Spleen (tissue), 11 donors: ENCODE measurements at regions not wholly inside any gene's neighbourhood (a gene's known extent, or its start where the extent isn't known, plus 50 kb on each side); places are given as distances from the start of the nearest gene placed in this dataset.

Experiments used
- DNase-seq: peaks from one replicate; pipeline ENCODE4 v3.0.0-alpha.2; 2020
- H3K27ac ChIP-seq, 8 donors: fragments of 200-600 bp; sonication (generic) in 7 of 8; 1 replicate in 4 of 8; 2 replicates in 4 of 8; pipeline versions ENCODE4 v1.5.0 to v1.8.0; 2016 to 2021; ENCODE audit warnings: inconsistent platforms in 4 of 8, mild to moderate bottlenecking in 4 of 8, moderate library complexity in 1 of 8
- H3K27me3 ChIP-seq, 7 donors: fragments of 200-600 bp; sonication (generic) in 6 of 7; replicated peaks in 1 of 7; 1 replicate in 4 of 7; 2 replicates in 3 of 7; pipeline versions ENCODE4 v1.5.0 to v1.8.0; 2016 to 2021; ENCODE audit warnings: inconsistent platforms in 3 of 7, mild to moderate bottlenecking in 1 of 7
- H3K36me3 ChIP-seq, 6 donors: fragments of 200-600 bp; sonication (generic) in 5 of 6; 1 replicate in 4 of 6; 2 replicates in 2 of 6; pipeline versions ENCODE4 v1.5.0 to v1.8.0; 2016 to 2021; ENCODE audit warnings: inconsistent platforms in 2 of 6
- H3K4me1 ChIP-seq, 6 donors: fragments of 200-600 bp; sonication (generic) in 5 of 6; 1 replicate in 3 of 6; 2 replicates in 3 of 6; pipeline versions ENCODE4 v1.5.0 to v1.8.0; 2016 to 2021; ENCODE audit warnings: inconsistent platforms in 3 of 6
- H3K4me3 ChIP-seq, 8 donors: fragments of 200-600 bp; sonication (generic) in 7 of 8; 1 replicate in 4 of 8; 2 replicates in 4 of 8; pipeline versions ENCODE4 v1.5.0 to v1.8.0; 2016 to 2021; ENCODE audit warnings: inconsistent platforms in 4 of 8, mild to moderate bottlenecking in 4 of 8, moderate library complexity in 2 of 8
- H3K9me3 ChIP-seq, 8 donors: fragments of 200-600 bp; sonication (generic) in 7 of 8; 1 replicate in 4 of 8; 2 replicates in 4 of 8; pipeline versions ENCODE4 v1.5.0 to v1.8.0; 2016 to 2021; ENCODE audit warnings: inconsistent platforms in 4 of 8
- CTCF ChIP-seq, 11 experiments: fragments of 200-600 bp in 7 of 11; fragments of 450-650 bp in 4 of 11; sonication (generic) in 4 of 11; IDR thresholded peaks in 8 of 11; conservative IDR thresholded peaks in 3 of 11; 1 replicate in 7 of 11; 2 replicates in 4 of 11; pipeline versions ENCODE4 v1.4.0 to v1.8.0; 2016 to 2021; ENCODE audit warnings: antibody characterized with exemption in 11 of 11, inconsistent platforms in 4 of 11, mild to moderate bottlenecking in 1 of 11
- POLR2A ChIP-seq, 3 donors: fragments of 450-650 bp; IDR thresholded peaks; one replicate each; pipeline ENCODE4 v1.5.1; 2017; ENCODE audit warnings: antibody characterized with exemption in 3 of 3, mild to moderate bottlenecking in 1 of 3
- POLR2AphosphoS5 ChIP-seq, 3 donors: sonication (generic); formaldehyde crosslinking; IDR thresholded peaks; one replicate each; pipeline ENCODE4 v1.5.1; 2017; ENCODE audit warnings: antibody characterized with exemption in 3 of 3
- WGBS, 5 donors: extraction: QIAGEN DNeasy Blood & Tissue Kit in 3 of 5; methylation state at CpG; one replicate each; pipeline versions ENCODE4 v1.1.5 to v1.1.7; 2013 to 2018; 5-methylcytosine and 5-hydroxymethylcytosine counted together
- intact Hi-C: fragments of 100-400 bp; cut with DNase I; formaldehyde crosslinking; loops from one replicate; pipeline ENCODE4 v1.15.0; 2023; ENCODE audit warnings: low total_unique reads
- donor health status: healthy with polysubstance abuse.
- donor health status: DM: no; HTN: no; CAD: no; lungs with moderate emphysema.
- donor health status: DM: no; HTN: no; CAD: no.
- donor health status: Bipolar disorder and iron deficiency.
- donor health status: healthy.
- donor health status: DM: no; HTN: no; CAD: no.
- donor health status: DM: yes; HTN: yes; CAD: no.

GRCh38 chr11:42172441-42172840 lies 713.0 kb upstream of the LRRC4C start:
- H3K27ac ChIP-seq, result no peak overlapping the region
- peaks cover 0 to 16% (median 0%) of the 10 kb centered on the region in 8 donors for H3K9me3 ChIP-seq
- no peaks in the 10 kb centered on the region for H3K4me1 ChIP-seq
- DNase-seq, result no peak
- intact Hi-C loops, result no loop called here
- 75 to 93% (median 80%) methylated on average over 3 of the region's 3 CpGs for WGBS, 5 donors
- TF ChIP-seq POLR2AphosphoS5 (IDR thresholded peaks at IDR 0.05) (no peak), CTCF (IDR thresholded peaks at IDR 0.05 in 8 of 11, conservative IDR thresholded peaks at IDR 0.05 in 3 of 11) (no peak), POLR2A (IDR thresholded peaks at IDR 0.05) (no peak)
- H3K36me3 ChIP-seq, result no peaks in the 10 kb centered on the region
- no peaks in the 10 kb centered on the region for H3K27me3 ChIP-seq
- H3K4me3 ChIP-seq, result no peak overlapping the region

- intact Hi-C loops, result no loop called here
- TF ChIP-seq POLR2AphosphoS5 (IDR thresholded peaks at IDR 0.05) (no peak), POLR2A (IDR thresholded peaks at IDR 0.05) (no peak), CTCF (IDR thresholded peaks at IDR 0.05 in 8 of 11, conservative IDR thresholded peaks at IDR 0.05 in 3 of 11) (no peak)
These were observed 715.8 kb upstream of the LRRC4C start for GRCh38 chr11:42175203-42175602.

GRCh38 chr11:42179216-42179615 lies 719.8 kb upstream of the LRRC4C start:
- 51 to 85% (median 63%) methylated on average over 2 of the region's 2 CpGs for WGBS, 5 donors
- Histone ChIP-seq H3K4me1 (no peaks in the 10 kb centered on the region), H3K4me3 (no peak overlapping the region), H3K27ac (no peak overlapping the region), H3K27me3 (no peaks in the 10 kb centered on the region), H3K9me3 (peaks cover 0 to 9% (median 0%) of the 10 kb centered on the region in 8 donors), H3K36me3 (no peaks in the 10 kb centered on the region)
- DNase-seq, result no peak
- intact Hi-C loops, result no loop called here
- TF ChIP-seq POLR2AphosphoS5 (IDR thresholded peaks at IDR 0.05), result no peak
- no peak for TF ChIP-seq CTCF (IDR thresholded peaks at IDR 0.05 in 8 of 11, conservative IDR thresholded peaks at IDR 0.05 in 3 of 11)
- no peak for TF ChIP-seq POLR2A (IDR thresholded peaks at IDR 0.05)

More at GRCh38 chr11:42175203-42175602, 715.8 kb upstream of the LRRC4C start:
- WGBS, 5 donors, result 42 to 74% (median 67%) methylated on average over 1 of the region's 1 CpG
- no peak for DNase-seq
- H3K36me3 ChIP-seq, result no peaks in the 10 kb centered on the region
- no peaks in the 10 kb centered on the region for H3K4me1 ChIP-seq
- H3K4me3 ChIP-seq, result no peak overlapping the region
- no peak overlapping the region for H3K27ac ChIP-seq
- no peaks in the 10 kb centered on the region for H3K27me3 ChIP-seq
- peaks cover 0 to 9% (median 0%) of the 10 kb centered on the region in 8 donors for H3K9me3 ChIP-seq

GRCh38 chr11:42195289-42196013 lies 736.0 kb upstream of the LRRC4C start:
- H3K4me1 ChIP-seq, result no peaks in the 10 kb centered on the region
- no peak overlapping the region for H3K27ac ChIP-seq
- H3K36me3 ChIP-seq, result no peaks in the 10 kb centered on the region
- TF ChIP-seq POLR2AphosphoS5 (IDR thresholded peaks at IDR 0.05) (no peak), CTCF (IDR thresholded peaks at IDR 0.05 in 8 of 11, conservative IDR thresholded peaks at IDR 0.05 in 3 of 11) (no peak), POLR2A (IDR thresholded peaks at IDR 0.05) (no peak)
- WGBS, 5 donors, result 44 to 65% (median 56%) methylated on average over 3 of the region's 3 CpGs
- DNase-seq, result no peak
- H3K9me3 ChIP-seq, result peaks cover 0 to 18% (median 3%) of the 10 kb centered on the region in 8 donors
- intact Hi-C loops, result no loop called here
- no peaks in the 10 kb centered on the region for H3K27me3 ChIP-seq
- H3K4me3 ChIP-seq, result no peak overlapping the region
